ENCODE measurements at regions not wholly inside any gene's neighbourhood (a gene's known extent, or its start where the extent isn't known, plus 50 kb on each side); places are given as distances from the start of the nearest gene placed in this dataset.

- H3K36me3 Mint-ChIP-seq, result no peaks in the 10 kb centered on the region
- DNase-seq, result no peak
- 88% methylated on average over 12 of the region's 12 CpGs for WGBS (ENCODE audit: insufficient coverage)
- H3K9me3 Mint-ChIP-seq, result no peaks in the 10 kb centered on the region
- H3K27ac Mint-ChIP-seq, result no peak overlapping the region
- H3K4me1 ChIP-seq (ENCODE audit: control insufficient read depth, insufficient read depth, low read length), result no peaks in the 10 kb centered on the region
- H3K4me3 Mint-ChIP-seq, result no peak overlapping the region
- peaks cover 5 to 23% of the 10 kb centered on the region in 2 donors for H3K27me3 Mint-ChIP-seq (ENCODE audit: low read depth in 2 of 2)
- no peak overlapping the region for H3K27ac ChIP-seq (ENCODE audit: low read length)
- no peak for ATAC-seq
- H3K9me3 ChIP-seq (ENCODE audit: control insufficient read depth, insufficient read depth, low read length), result no peaks in the 10 kb centered on the region
- intact Hi-C loops (cut with micrococcal nuclease), result no loop called here
- H3K4me3 ChIP-seq (ENCODE audit: low read length), result no peak overlapping the region
- H3K27me3 ChIP-seq (ENCODE audit: control insufficient read depth, insufficient read depth, low read length), result no peaks in the 10 kb centered on the region
- H3K4me1 Mint-ChIP-seq, result no peaks in the 10 kb centered on the region
- no peaks in the 10 kb centered on the region for H3K36me3 ChIP-seq (ENCODE audit: control insufficient read depth, insufficient read depth, low read length)
- no peak for TF ChIP-seq CTCF (IDR thresholded peaks at IDR 0.05)
Measured at GRCh38 chr1:60867782-60868181, 214.6 kb upstream of the NFIA start.

GRCh38 chr1:60866917-60867531 is 215.3 kb upstream of the NFIA start:
- 85% methylated on average over 2 of the region's 3 CpGs for WGBS (ENCODE audit: insufficient coverage)
- no peaks in the 10 kb centered on the region for H3K36me3 Mint-ChIP-seq
- Histone ChIP-seq H3K27ac (ENCODE audit: low read length) (no peak overlapping the region), H3K27me3 (ENCODE audit: control insufficient read depth, insufficient read depth, low read length) (no peaks in the 10 kb centered on the region), H3K36me3 (ENCODE audit: control insufficient read depth, insufficient read depth, low read length) (no peaks in the 10 kb centered on the region), H3K9me3 (ENCODE audit: control insufficient read depth, insufficient read depth, low read length) (no peaks in the 10 kb centered on the region), H3K4me1 (ENCODE audit: control insufficient read depth, insufficient read depth, low read length) (no peaks in the 10 kb centered on the region), H3K4me3 (ENCODE audit: low read length) (no peak overlapping the region)
- no peak for TF ChIP-seq CTCF (IDR thresholded peaks at IDR 0.05)
- no peak for DNase-seq
- H3K9me3 Mint-ChIP-seq, result no peaks in the 10 kb centered on the region
- no peak overlapping the region for H3K4me3 Mint-ChIP-seq
- intact Hi-C loops (cut with micrococcal nuclease), result no loop called here
- ATAC-seq, result no peak
- no peaks in the 10 kb centered on the region for H3K4me1 Mint-ChIP-seq
- H3K27me3 Mint-ChIP-seq (ENCODE audit: low read depth in 2 of 2), result peaks cover 5 to 23% of the 10 kb centered on the region in 2 donors
- no peak overlapping the region for H3K27ac Mint-ChIP-seq

- H3K4me3 Mint-ChIP-seq, result no peak overlapping the region
- no peak for DNase-seq
- WGBS (ENCODE audit: insufficient coverage), result 92% methylated on average over 13 of the region's 13 CpGs
- Histone ChIP-seq H3K4me1 (ENCODE audit: control insufficient read depth, insufficient read depth, low read length) (no peaks in the 10 kb centered on the region), H3K36me3 (ENCODE audit: control insufficient read depth, insufficient read depth, low read length) (no peaks in the 10 kb centered on the region), H3K27me3 (ENCODE audit: control insufficient read depth, insufficient read depth, low read length) (no peaks in the 10 kb centered on the region), H3K4me3 (ENCODE audit: low read length) (no peak overlapping the region), H3K9me3 (ENCODE audit: control insufficient read depth, insufficient read depth, low read length) (no peaks in the 10 kb centered on the region), H3K27ac (ENCODE audit: low read length) (no peak overlapping the region)
- H3K4me1 Mint-ChIP-seq, result no peaks in the 10 kb centered on the region
- no peaks in the 10 kb centered on the region for H3K9me3 Mint-ChIP-seq
- intact Hi-C loops (cut with micrococcal nuclease), result no loop called here
- no peak overlapping the region for H3K27ac Mint-ChIP-seq
- peaks cover 8 to 23% of the 10 kb centered on the region in 2 donors for H3K27me3 Mint-ChIP-seq (ENCODE audit: low read depth in 2 of 2)
- no peak for TF ChIP-seq CTCF (IDR thresholded peaks at IDR 0.05)
- ATAC-seq, result no peak
- no peaks in the 10 kb centered on the region for H3K36me3 Mint-ChIP-seq
Measured at GRCh38 chr1:60866226-60866900, 216.0 kb upstream of the NFIA start.

- H3K4me1 Mint-ChIP-seq, result no peaks in the 10 kb centered on the region
- no peak for ATAC-seq
- 95% methylated on average over 8 of the region's 8 CpGs for WGBS (ENCODE audit: insufficient coverage)
- Histone ChIP-seq H3K36me3 (ENCODE audit: control insufficient read depth, insufficient read depth, low read length) (no peaks in the 10 kb centered on the region), H3K27ac (ENCODE audit: low read length) (no peak overlapping the region), H3K27me3 (ENCODE audit: control insufficient read depth, insufficient read depth, low read length) (no peaks in the 10 kb centered on the region), H3K9me3 (ENCODE audit: control insufficient read depth, insufficient read depth, low read length) (no peaks in the 10 kb centered on the region), H3K4me1 (ENCODE audit: control insufficient read depth, insufficient read depth, low read length) (no peaks in the 10 kb centered on the region), H3K4me3 (ENCODE audit: low read length) (no peak overlapping the region)
- TF ChIP-seq CTCF (IDR thresholded peaks at IDR 0.05), result no peak
- H3K4me3 Mint-ChIP-seq, result no peak overlapping the region
- DNase-seq, result no peak
- no peak overlapping the region for H3K27ac Mint-ChIP-seq
- intact Hi-C loops (cut with micrococcal nuclease), result no loop called here
- peaks cover 14 to 23% of the 10 kb centered on the region in 2 donors for H3K27me3 Mint-ChIP-seq (ENCODE audit: low read depth in 2 of 2)
- no peaks in the 10 kb centered on the region for H3K36me3 Mint-ChIP-seq
- H3K9me3 Mint-ChIP-seq, result no peaks in the 10 kb centered on the region
Measured at GRCh38 chr1:60865166-60865565, 217.2 kb upstream of the NFIA start.
